ENCODE measurements at regions not wholly inside any gene's neighbourhood (a gene's known extent, or its start where the extent isn't known, plus 50 kb on each side); places are given as distances from the start of the nearest gene placed in this dataset.

- TF ChIP-seq POLR2A (IDR thresholded peaks at IDR 0.05) (no peak), EP300 (IDR thresholded peaks at IDR 0.05) (no peak)
- TF ChIP-seq, protein P1, sequence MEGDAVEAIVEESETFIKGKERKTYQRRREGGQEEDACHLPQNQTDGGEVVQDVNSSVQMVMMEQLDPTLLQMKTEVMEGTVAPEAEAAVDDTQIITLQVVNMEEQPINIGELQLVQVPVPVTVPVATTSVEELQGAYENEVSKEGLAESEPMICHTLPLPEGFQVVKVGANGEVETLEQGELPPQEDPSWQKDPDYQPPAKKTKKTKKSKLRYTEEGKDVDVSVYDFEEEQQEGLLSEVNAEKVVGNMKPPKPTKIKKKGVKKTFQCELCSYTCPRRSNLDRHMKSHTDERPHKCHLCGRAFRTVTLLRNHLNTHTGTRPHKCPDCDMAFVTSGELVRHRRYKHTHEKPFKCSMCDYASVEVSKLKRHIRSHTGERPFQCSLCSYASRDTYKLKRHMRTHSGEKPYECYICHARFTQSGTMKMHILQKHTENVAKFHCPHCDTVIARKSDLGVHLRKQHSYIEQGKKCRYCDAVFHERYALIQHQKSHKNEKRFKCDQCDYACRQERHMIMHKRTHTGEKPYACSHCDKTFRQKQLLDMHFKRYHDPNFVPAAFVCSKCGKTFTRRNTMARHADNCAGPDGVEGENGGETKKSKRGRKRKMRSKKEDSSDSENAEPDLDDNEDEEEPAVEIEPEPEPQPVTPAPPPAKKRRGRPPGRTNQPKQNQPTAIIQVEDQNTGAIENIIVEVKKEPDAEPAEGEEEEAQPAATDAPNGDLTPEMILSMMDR (IDR thresholded peaks at IDR 0.05): no peak
Observed at GRCh38 chr10:2143213-2143835, 406.0 kb upstream of the ADARB2 start.
